A549 (cell line): ENCODE measurements at regions not wholly inside any gene's neighbourhood (a gene's known extent, or its start where the extent isn't known, plus 50 kb on each side); places are given as distances from the start of the nearest gene placed in this dataset.
"Not testable (repeated sequence)": the region's sequence is repeated elsewhere in the genome, so short reads cannot be mapped to it uniquely, and the experiment has no call there.

Experiments used
- ATAC-seq, 2 experiments: fragments of 200-7000 bp in 1 of 2; fragments of >200 bp in 1 of 2; cut with Nextera tagmentation in 1 of 2; cut with Tn5 transposase in 1 of 2; 3 replicates each; pipeline versions ENCODE4 v1.8.0 to v1.9.1; 2018 to 2020; ENCODE audit warnings: mild to moderate bottlenecking in 1 of 2, moderate library complexity in 1 of 2
- CTCF ChIA-PET: fragments of 300-600 bp; sonication (Branson Sonifier 250); formaldehyde crosslinking; extraction: SDS; loops from one replicate; lab custom pipeline; 2021; ENCODE audit warnings: antibody characterized with exemption, inconsistent platforms; lab: Yijun Ruan, JAX
- POLR2A ChIA-PET: fragments of 350-600 bp; formaldehyde crosslinking; extraction: SDS; loops from one replicate; lab custom pipeline; 2021; ENCODE audit warnings: antibody characterized with exemption, inconsistent platforms; lab: Yijun Ruan, JAX
- DNase-seq, 2 experiments: peaks; one replicate each; pipeline versions ENCODE4 v3.0.0 to v3.0.0-alpha.2; 2011 to 2016; ENCODE audit warnings: low read depth in 1 of 2, low spot score in 1 of 2
- FAIRE-seq: peaks from 2 replicates; lab custom pipeline; 2011; peaks lifted over from hg19 to GRCh38; lab: Jason Lieb, UNC
- H3K27ac ChIP-seq, 2 experiments: fragments of >200 bp; sonication (Bioruptor Twin); formaldehyde crosslinking; 3 replicates each; pipeline ENCODE4 v1.5.1; 2016 to 2017
- H3K4me1 ChIP-seq: fragments of >200 bp; sonication (Bioruptor Twin); formaldehyde crosslinking; 3 replicates; pipeline ENCODE4 v1.6.1; 2016
- H3K4me2 ChIP-seq: fragments of >200 bp; sonication (Bioruptor Twin); formaldehyde crosslinking; 3 replicates; pipeline ENCODE4 v1.6.1; 2016
- H3K4me3 ChIP-seq: fragments of >200 bp; sonication (Bioruptor Twin); formaldehyde crosslinking; 3 replicates; pipeline ENCODE4 v1.5.1; 2016
- H3K9me3 ChIP-seq: fragments of >200 bp; sonication (Bioruptor Twin); formaldehyde crosslinking; 3 replicates; pipeline ENCODE4 v1.6.1; 2016
- CBX8 ChIP-seq: fragments of 200-600 bp; sonication (generic); IDR thresholded peaks from 2 replicates; pipeline ENCODE4 v1.6.1; 2016
- CHD4 ChIP-seq: fragments of 200-600 bp; sonication (generic); IDR thresholded peaks from 2 replicates; pipeline ENCODE4 v1.6.1; 2016; ENCODE audit warnings: antibody characterized with exemption, mild to moderate bottlenecking, borderline replicate concordance
- ELK1 ChIP-seq: fragments of 150-350 bp; IDR thresholded peaks from 2 replicates; pipeline ENCODE4 v1.6.1; 2014; ENCODE audit warnings: low read depth, mild to moderate bottlenecking, low read length
- EP300 ChIP-seq, 2 experiments: fragments of >200 bp; sonication (Bioruptor Twin); formaldehyde crosslinking; IDR thresholded peaks; 2 replicates in 1 of 2; 3 replicates in 1 of 2; pipeline ENCODE4 v1.6.1; 2016 to 2017
- FOSL2 ChIP-seq, 2 experiments: fragments of 450-650 bp in 1 of 2; fragments of >200 bp in 1 of 2; sonication (Bioruptor Twin) in 1 of 2; formaldehyde crosslinking; IDR thresholded peaks; 2 replicates each; pipeline versions ENCODE4 v1.5.0 to v1.6.1; 2016 to 2020; ENCODE audit warnings: mild to moderate bottlenecking in 1 of 2, moderate library complexity in 1 of 2
- HDAC2 ChIP-seq: fragments of 200-600 bp; sonication (generic); IDR thresholded peaks from 2 replicates; pipeline ENCODE4 v1.6.1; 2016
- HEYL ChIP-seq: fragments of 250-450 bp; sonication (Bioruptor Pico); IDR thresholded peaks from 2 replicates; pipeline ENCODE4 v1.8.0; 2021; ENCODE audit warnings: mild to moderate bottlenecking, moderate library complexity
- HOXA7 ChIP-seq: fragments of 250-450 bp; sonication (Bioruptor Pico); IDR thresholded peaks from 2 replicates; pipeline ENCODE4 v1.5.0; 2020; ENCODE audit warnings: mild to moderate bottlenecking, moderate library complexity
- HOXB5 ChIP-seq: fragments of 250-450 bp; sonication (Bioruptor Pico); IDR thresholded peaks from 2 replicates; pipeline ENCODE4 v1.5.0; 2020; ENCODE audit warnings: mild to moderate bottlenecking, moderate library complexity
- JUNB ChIP-seq: fragments of >200 bp; sonication (Bioruptor Twin); formaldehyde crosslinking; IDR thresholded peaks from 2 replicates; pipeline ENCODE4 v1.6.1; 2016
- KDM1A ChIP-seq: fragments of 200-600 bp; sonication (generic); IDR thresholded peaks from 2 replicates; pipeline ENCODE4 v1.6.1; 2016; ENCODE audit warnings: low read depth, mild to moderate bottlenecking
- KDM5A ChIP-seq: fragments of 200-600 bp; sonication (generic); IDR thresholded peaks from 2 replicates; pipeline ENCODE4 v1.6.1; 2016; ENCODE audit warnings: antibody characterized with exemption, mild to moderate bottlenecking
- MAFK ChIP-seq: fragments of 450-650 bp; IDR thresholded peaks from 2 replicates; pipeline ENCODE4 v1.6.1; 2014; ENCODE audit not compliant: partially characterized antibody
- MAZ ChIP-seq: fragments of 150-350 bp; IDR thresholded peaks from 2 replicates; pipeline ENCODE4 v1.6.1; 2014; ENCODE audit warnings: antibody characterized with exemption, low read depth, low read length, borderline replicate concordance
- NFE2L2 ChIP-seq: fragments of 150-350 bp; conservative IDR thresholded peaks from 2 replicates; pipeline ENCODE4 v1.6.1; 2014; ENCODE audit warnings: low read length
- RAD21 ChIP-seq, 2 experiments: fragments of >200 bp in 1 of 2; sonication (Bioruptor Twin) in 1 of 2; formaldehyde crosslinking in 1 of 2; IDR thresholded peaks in 1 of 2; conservative IDR thresholded peaks in 1 of 2; 2 replicates in 1 of 2; 3 replicates in 1 of 2; pipeline ENCODE4 v1.6.1; 2012 to 2018; ENCODE audit warnings: inconsistent platforms in 1 of 2
- RARB ChIP-seq: fragments of 250-450 bp; sonication (Bioruptor Pico); IDR thresholded peaks from 2 replicates; pipeline ENCODE4 v1.8.0; 2021; ENCODE audit warnings: mild to moderate bottlenecking, moderate library complexity
- RCOR1 ChIP-seq: fragments of 150-350 bp; IDR thresholded peaks from 2 replicates; pipeline ENCODE4 v1.6.1; 2014; ENCODE audit warnings: antibody characterized with exemption, low read length, low read depth
- RFX5 ChIP-seq: fragments of 450-650 bp; IDR thresholded peaks from 2 replicates; pipeline ENCODE4 v1.7.1; 2014; ENCODE audit warnings: antibody characterized with exemption, mild to moderate bottlenecking, moderate library complexity
- RNF2 ChIP-seq: fragments of 200-600 bp; sonication (generic); IDR thresholded peaks from 2 replicates; pipeline ENCODE4 v1.6.1; 2016; ENCODE audit warnings: low read depth, mild to moderate bottlenecking, antibody characterized with exemption, moderate library complexity, borderline replicate concordance
- SMC3 ChIP-seq: fragments of >200 bp; sonication (Bioruptor Twin); formaldehyde crosslinking; IDR thresholded peaks from 3 replicates; pipeline ENCODE4 v1.6.1; 2018; ENCODE audit warnings: inconsistent platforms
- SREBF2 ChIP-seq: fragments of 450-650 bp; IDR thresholded peaks from 2 replicates; pipeline ENCODE4 v1.6.1; 2014; ENCODE audit warnings: mild to moderate bottlenecking, moderate library complexity
- TFCP2L1 ChIP-seq: fragments of 250-450 bp; sonication (Bioruptor Pico); IDR thresholded peaks from 2 replicates; pipeline ENCODE4 v1.5.0; 2021; ENCODE audit warnings: mild to moderate bottlenecking
- TP53 ChIP-seq: fragments of 250-450 bp; sonication (Bioruptor Pico); IDR thresholded peaks from 2 replicates; pipeline ENCODE4 v1.5.0; 2021; ENCODE audit warnings: mild to moderate bottlenecking, moderate library complexity
- ZFP36 ChIP-seq: fragments of 450-650 bp; IDR thresholded peaks from 2 replicates; pipeline ENCODE4 v1.6.1; 2014; ENCODE audit warnings: borderline replicate concordance; ENCODE audit not compliant: partially characterized antibody
- WGBS: methylation state at CpG from one replicate; pipeline ENCODE4 v1.1.6; 2017; ENCODE audit errors: missing lambda C conversion rate; 5-methylcytosine and 5-hydroxymethylcytosine counted together
- TF ChIP-seq, protein P1 (sequence below): IDR thresholded peaks from 2 replicates; pipeline ENCODE4 v1.6.1; 2012; ENCODE audit warnings: low read depth, borderline replicate concordance
- TF ChIP-seq, protein P2 (sequence below): fragments of 250-450 bp; sonication (Bioruptor Pico); IDR thresholded peaks from 2 replicates; pipeline ENCODE4 v1.5.0; 2020; ENCODE audit warnings: low read depth, mild to moderate bottlenecking, moderate library complexity

GRCh38 chr10:63675171-63675570, 154.0 kb downstream of the REEP3 start:
- CTCF ChIA-PET, result interaction anchor here (0.6 to 3.4 kb wide), 2 partner anchors 45 to 283 kb away, joined by 3 to 12 read pairs; no protein-coding TSS in a partner anchor
- no peak for DNase-seq
- FAIRE-seq, result no peak

GRCh38 chr10:63677001-63677400, 155.8 kb downstream of the REEP3 start:
- ATAC-seq, result no peak
- TF ChIP-seq HOXB5 (CRISPR knock-in tag) (no peak), SREBF2 (no peak), RARB (CRISPR knock-in tag) (no peak), RCOR1 (no peak), NFE2L2 (no peak), CHD4 (no peak), SMC3 (no peak), CBX8 (no peak)
- TF ChIP-seq, protein P1, sequence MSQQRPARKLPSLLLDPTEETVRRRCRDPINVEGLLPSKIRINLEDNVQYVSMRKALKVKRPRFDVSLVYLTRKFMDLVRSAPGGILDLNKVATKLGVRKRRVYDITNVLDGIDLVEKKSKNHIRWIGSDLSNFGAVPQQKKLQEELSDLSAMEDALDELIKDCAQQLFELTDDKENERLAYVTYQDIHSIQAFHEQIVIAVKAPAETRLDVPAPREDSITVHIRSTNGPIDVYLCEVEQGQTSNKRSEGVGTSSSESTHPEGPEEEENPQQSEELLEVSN, result no peak
- Histone ChIP-seq H3K4me3 (no peak overlapping the region), H3K4me2 (no peak overlapping the region), H3K9me3 (no peaks in the 10 kb centered on the region), H3K27ac (no peak overlapping the region), H3K4me1 (no peaks in the 10 kb centered on the region)
- no peak for DNase-seq
- POLR2A ChIA-PET, result no interaction called here
- 60% methylated on average over 2 of the region's 2 CpGs for WGBS
- FAIRE-seq, result no peak
- CTCF ChIA-PET, result interaction anchor here (3.4 kb wide), 1 partner anchor 43 kb away, joined by 12 read pairs; no protein-coding TSS in a partner anchor

More at GRCh38 chr10:63675171-63675570, 154.0 kb downstream of the REEP3 start:
- Histone ChIP-seq H3K4me2 (no peak overlapping the region), H3K4me3 (no peak overlapping the region), H3K27ac (no peak overlapping the region)
- no peak for ATAC-seq
- WGBS, result 79% methylated on average over 2 of the region's 2 CpGs
- TF ChIP-seq HEYL (CRISPR knock-in tag) (no peak), HDAC2 (no peak), HOXA7 (no peak), RFX5 (no peak), FOSL2 (IDR thresholded peaks at IDR 0.05) (no peak), FOSL2 (CRISPR knock-in tag; IDR thresholded peaks at IDR 0.05) (no peak), ZFP36 (no peak), JUNB (no peak), KDM1A (no peak), TFCP2L1 (no peak), TP53 (no peak), MAFK (no peak), EP300 (IDR thresholded peaks at IDR 0.05) (no peak), KDM5A (no peak), MAZ (no peak), ELK1 (no peak), RNF2 (no peak), HOXB5 (CRISPR knock-in tag) (no peak), RAD21 (conservative IDR thresholded peaks at IDR 0.05 in 1 of 2, IDR thresholded peaks at IDR 0.05 in 1 of 2) (no peak)
- TF ChIP-seq, protein P2, sequence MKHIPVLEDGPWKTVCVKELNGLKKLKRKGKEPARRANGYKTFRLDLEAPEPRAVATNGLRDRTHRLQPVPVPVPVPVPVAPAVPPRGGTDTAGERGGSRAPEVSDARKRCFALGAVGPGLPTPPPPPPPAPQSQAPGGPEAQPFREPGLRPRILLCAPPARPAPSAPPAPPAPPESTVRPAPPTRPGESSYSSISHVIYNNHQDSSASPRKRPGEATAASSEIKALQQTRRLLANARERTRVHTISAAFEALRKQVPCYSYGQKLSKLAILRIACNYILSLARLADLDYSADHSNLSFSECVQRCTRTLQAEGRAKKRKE (CRISPR knock-in tag), result no peak
- TF ChIP-seq, all 56 proteins: peak for 0
- Histone ChIP-seq H3K4me1 (no peaks in the 10 kb centered on the region), H3K9me3 (no peaks in the 10 kb centered on the region)
- POLR2A ChIA-PET, result no interaction called here

DNA sequence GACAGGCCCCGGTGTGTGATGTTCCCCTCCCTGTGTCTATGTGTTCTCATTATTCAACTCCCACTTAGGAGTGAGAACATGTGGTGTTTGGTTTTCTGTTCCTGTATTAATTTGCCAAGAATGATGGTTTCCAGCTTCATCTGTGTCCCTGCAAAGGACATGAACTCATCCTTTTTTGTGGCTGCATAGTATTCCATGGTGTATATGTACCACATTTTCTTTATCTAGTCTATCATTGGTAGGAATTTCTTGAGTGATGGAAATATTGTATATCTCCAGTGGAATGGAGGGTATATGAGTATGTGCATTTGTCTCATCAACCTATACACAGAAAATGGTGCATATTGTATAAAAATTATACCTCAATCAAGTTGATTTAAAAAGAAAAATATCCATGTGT, 159.3 kb downstream of the REEP3 start:
- H3K9me3 ChIP-seq, DNase-seq, POLR2A ChIA-PET, FAIRE-seq, H3K4me2 ChIP-seq, H3K4me3 ChIP-seq, H3K27ac ChIP-seq, ATAC-seq, H3K4me1 ChIP-seq: not testable (repeated sequence)
- 85% methylated on average over 1 of the region's 1 CpG for WGBS
- CTCF ChIA-PET, result interaction anchor here (1.5 to 1.8 kb wide), 2 partner anchors 40 to 514 kb away, joined by 3 to 8 read pairs; no protein-coding TSS in a partner anchor
